ENCODE measurements at regions not wholly inside any gene's neighbourhood (a gene's known extent, or its start where the extent isn't known, plus 50 kb on each side); places are given as distances from the start of the nearest gene placed in this dataset.

GRCh38 chr6:133699741-133700385 is 189.1 kb upstream of the TCF21 start:
- no peak for TF ChIP-seq CTCF (IDR thresholded peaks at IDR 0.05; ENCODE audit: low read depth, low read length)
- no peak overlapping the region for H3K4me3 ChIP-seq (ENCODE audit: low read depth, low read length)

GRCh38 chr6:133701633-133702331 is 187.1 kb upstream of the TCF21 start:
- no peak for TF ChIP-seq CTCF (IDR thresholded peaks at IDR 0.05; ENCODE audit: low read depth, low read length)
- no peak overlapping the region for H3K4me3 ChIP-seq (ENCODE audit: low read depth, low read length)

GRCh38 chr6:133704371-133704770 is 184.5 kb upstream of the TCF21 start:
- TF ChIP-seq CTCF (IDR thresholded peaks at IDR 0.05; ENCODE audit: low read depth, low read length): no peak

GRCh38 chr6:133705066-133705465 is 183.8 kb upstream of the TCF21 start:
- no peak overlapping the region for H3K4me3 ChIP-seq (ENCODE audit: low read depth, low read length)
- no peak for TF ChIP-seq CTCF (IDR thresholded peaks at IDR 0.05; ENCODE audit: low read depth, low read length)

More at GRCh38 chr6:133704371-133704770, 184.5 kb upstream of the TCF21 start:
- H3K4me3 ChIP-seq (ENCODE audit: low read depth, low read length): no peak overlapping the region

- no peak overlapping the region for H3K4me3 ChIP-seq (ENCODE audit: low read depth, low read length)
- TF ChIP-seq CTCF (IDR thresholded peaks at IDR 0.05; ENCODE audit: low read depth, low read length): no peak
These were observed 183.2 kb upstream of the TCF21 start for GRCh38 chr6:133705731-133706130.

- H3K4me3 ChIP-seq (ENCODE audit: low read depth, low read length): no peak overlapping the region
These were observed 181.5 kb upstream of the TCF21 start for GRCh38 chr6:133707456-133707855.

More at GRCh38 chr6:133707456-133707855, 181.5 kb upstream of the TCF21 start:
- no peak for TF ChIP-seq CTCF (IDR thresholded peaks at IDR 0.05; ENCODE audit: low read depth, low read length)

Data from WI38 (cell line).